SJCRH30 (cell line): ENCODE measurements at regions not wholly inside any gene's neighbourhood (a gene's known extent, or its start where the extent isn't known, plus 50 kb on each side); places are given as distances from the start of the nearest gene placed in this dataset.

Source experiments
- DNase-seq, 2 experiments: peaks; one replicate each; pipeline ENCODE4 v3.0.0-alpha.2; 2015 to 2020
- H3K27ac ChIP-seq: fragments of 250-450 bp; sonication (Bioruptor Pico); 2 replicates; pipeline ENCODE4 v1.5.1; 2020; ENCODE audit warnings: mild to moderate bottlenecking, moderate library complexity
- H3K27me3 ChIP-seq: fragments of 250-450 bp; sonication (Bioruptor Pico); 2 replicates; pipeline ENCODE4 v1.5.1; 2020; ENCODE audit warnings: mild to moderate bottlenecking, moderate library complexity
- H3K36me3 ChIP-seq: fragments of 250-450 bp; sonication (Bioruptor Pico); 2 replicates; pipeline ENCODE4 v1.5.1; 2020; ENCODE audit warnings: mild to moderate bottlenecking, moderate library complexity
- H3K4me1 ChIP-seq: fragments of 250-450 bp; sonication (Bioruptor Pico); 2 replicates; pipeline ENCODE4 v1.5.1; 2020; ENCODE audit warnings: mild to moderate bottlenecking, moderate library complexity
- H3K4me3 ChIP-seq: fragments of 250-450 bp; sonication (Bioruptor Pico); 2 replicates; pipeline ENCODE4 v1.5.1; 2020; ENCODE audit warnings: mild to moderate bottlenecking, moderate library complexity
- H3K9me3 ChIP-seq: fragments of 250-450 bp; sonication (Bioruptor Pico); replicated peaks from 2 replicates; pipeline ENCODE4 v1.5.1; 2020; ENCODE audit warnings: mild to moderate bottlenecking, moderate library complexity

GRCh38 chr10:36119455-36119854 lies 477.4 kb upstream of the FZD8 start:
- no peak overlapping the region for H3K27ac ChIP-seq
- no peak overlapping the region for H3K4me3 ChIP-seq
- no peak for DNase-seq
- peaks cover 25% of the 10 kb centered on the region for H3K4me1 ChIP-seq
- no peaks in the 10 kb centered on the region for H3K9me3 ChIP-seq
- H3K27me3 ChIP-seq: no peaks in the 10 kb centered on the region
- H3K36me3 ChIP-seq: no peaks in the 10 kb centered on the region

GRCh38 chr10:36118314-36118713 lies 476.2 kb upstream of the FZD8 start:
- Histone ChIP-seq H3K4me3 (no peak overlapping the region), H3K9me3 (no peaks in the 10 kb centered on the region), H3K4me1 (peaks cover 25% of the 10 kb centered on the region), H3K27ac (no peak overlapping the region), H3K36me3 (no peaks in the 10 kb centered on the region), H3K27me3 (no peaks in the 10 kb centered on the region)
- DNase-seq: no peak

GRCh38 chr10:36117890-36118289 lies 475.8 kb upstream of the FZD8 start:
- Histone ChIP-seq H3K4me3 (no peak overlapping the region), H3K27ac (no peak overlapping the region; the same call in 1 of the 2 replicates), H3K9me3 (no peaks in the 10 kb centered on the region), H3K36me3 (no peaks in the 10 kb centered on the region), H3K27me3 (no peaks in the 10 kb centered on the region), H3K4me1 (peaks cover 25% of the 10 kb centered on the region)
- no peak for DNase-seq

GRCh38 chr10:36117231-36117630 lies 475.1 kb upstream of the FZD8 start:
- no peaks in the 10 kb centered on the region for H3K36me3 ChIP-seq
- H3K27ac ChIP-seq: peak overlapping the region; percentile 67
- no peaks in the 10 kb centered on the region for H3K9me3 ChIP-seq
- DNase-seq: peak in 1 of 2 experiments; percentile 18
- peak overlapping the region; percentile 37; the same call in 1 of the 2 replicates for H3K4me3 ChIP-seq
- peaks cover 25% of the 10 kb centered on the region for H3K4me1 ChIP-seq
- no peaks in the 10 kb centered on the region for H3K27me3 ChIP-seq

DNA sequence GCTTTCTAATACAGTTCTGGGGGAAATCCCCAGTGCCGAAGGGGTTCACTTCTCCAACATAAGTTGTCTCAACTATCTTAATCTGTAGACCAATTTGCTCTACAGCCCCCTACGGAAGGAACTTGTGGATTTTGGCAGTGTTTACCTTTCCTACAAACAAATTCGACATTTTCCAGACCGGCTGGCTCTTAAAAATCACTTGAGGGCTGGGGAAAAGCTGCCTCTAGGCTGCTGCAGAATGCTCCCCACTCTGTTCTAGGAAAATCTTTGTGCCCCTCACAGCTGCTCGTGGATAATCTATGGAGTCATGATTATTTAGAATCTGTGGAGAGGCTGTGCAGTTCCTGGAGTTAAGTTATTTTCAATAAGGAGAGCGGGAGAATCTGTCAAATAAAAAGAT lies 474.6 kb upstream of the FZD8 start:
- Histone ChIP-seq H3K4me1 (peaks cover 25% of the 10 kb centered on the region), H3K9me3 (no peaks in the 10 kb centered on the region), H3K27ac (peak overlapping the region; percentile 67), H3K4me3 (peak overlapping the region; percentile 37), H3K27me3 (no peaks in the 10 kb centered on the region), H3K36me3 (no peaks in the 10 kb centered on the region)
- DNase-seq: peak; percentile 33 to 63

DNA sequence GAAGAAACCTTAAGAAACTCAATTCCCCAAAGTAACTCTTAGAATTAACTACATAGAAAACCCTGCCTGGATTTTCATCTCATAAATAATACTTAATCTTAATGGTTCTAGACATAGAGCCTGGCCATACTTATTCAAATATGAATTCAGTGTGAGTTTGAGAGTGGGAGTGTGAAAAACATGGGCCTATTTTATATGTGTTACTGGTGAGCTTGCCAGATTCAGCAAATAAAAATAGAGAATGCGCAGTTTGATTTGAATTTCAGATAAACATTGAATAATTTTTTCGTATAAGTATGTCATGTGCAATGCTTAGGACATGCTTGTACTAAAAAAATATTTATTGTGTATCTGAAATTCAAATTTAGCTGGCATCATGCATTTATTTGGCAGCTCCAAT lies 473.9 kb upstream of the FZD8 start:
- H3K27ac ChIP-seq: peak overlapping the region; percentile 67; the same call in 1 of the 2 replicates
- no peaks in the 10 kb centered on the region for H3K27me3 ChIP-seq
- peaks cover 25% of the 10 kb centered on the region for H3K4me1 ChIP-seq
- H3K9me3 ChIP-seq: no peaks in the 10 kb centered on the region
- no peaks in the 10 kb centered on the region for H3K36me3 ChIP-seq
- no peak for DNase-seq
- no peak overlapping the region for H3K4me3 ChIP-seq

- Histone ChIP-seq H3K4me3 (no peak overlapping the region), H3K9me3 (no peaks in the 10 kb centered on the region), H3K27me3 (no peaks in the 10 kb centered on the region), H3K27ac (no peak overlapping the region; the same call in 1 of the 2 replicates), H3K36me3 (no peaks in the 10 kb centered on the region), H3K4me1 (peaks cover 25% of the 10 kb centered on the region)
- no peak for DNase-seq
Observed at GRCh38 chr10:36115364-36115763, 473.3 kb upstream of the FZD8 start.

GRCh38 chr10:36114913-36115312 lies 472.8 kb upstream of the FZD8 start:
- Histone ChIP-seq H3K36me3 (no peaks in the 10 kb centered on the region), H3K27ac (no peak overlapping the region), H3K4me1 (peaks cover 25% of the 10 kb centered on the region), H3K9me3 (no peaks in the 10 kb centered on the region), H3K27me3 (no peaks in the 10 kb centered on the region), H3K4me3 (no peak overlapping the region)
- DNase-seq: peak in 1 of 2 experiments; percentile 5

GRCh38 chr10:36114141-36114540 lies 472.0 kb upstream of the FZD8 start:
- Histone ChIP-seq H3K36me3 (no peaks in the 10 kb centered on the region), H3K27me3 (no peaks in the 10 kb centered on the region), H3K9me3 (no peaks in the 10 kb centered on the region), H3K27ac (no peak overlapping the region), H3K4me1 (peaks cover 25% of the 10 kb centered on the region), H3K4me3 (no peak overlapping the region)
- no peak for DNase-seq

DNA sequence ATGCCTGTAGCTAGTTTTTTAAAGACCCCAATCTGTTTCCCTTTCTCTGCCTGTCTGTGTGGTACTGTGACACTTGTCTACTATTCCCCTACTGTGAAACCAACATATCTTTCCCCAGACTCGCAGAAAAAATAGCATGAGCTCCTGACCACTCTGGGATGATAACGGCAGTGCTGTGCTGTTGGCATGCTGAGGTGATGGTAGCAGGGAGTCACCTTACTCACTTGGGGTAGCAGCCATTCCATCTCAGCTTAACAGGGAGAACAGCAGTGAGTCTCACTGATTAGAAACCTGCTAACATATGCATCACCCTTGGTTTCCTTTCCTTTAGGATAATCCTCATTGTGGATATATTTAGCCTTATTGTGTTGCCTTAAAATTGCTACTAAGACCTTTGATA lies 469.6 kb upstream of the FZD8 start:
- no peaks in the 10 kb centered on the region for H3K9me3 ChIP-seq
- no peak for DNase-seq
- H3K27ac ChIP-seq: no peak overlapping the region

GRCh38 chr10:36110097-36110496 lies 468.0 kb upstream of the FZD8 start:
- Histone ChIP-seq H3K27me3 (no peaks in the 10 kb centered on the region), H3K27ac (no peak overlapping the region), H3K9me3 (no peaks in the 10 kb centered on the region), H3K4me1 (peaks cover under 1% of the 10 kb centered on the region; the same call in 1 of the 2 replicates), H3K4me3 (no peak overlapping the region), H3K36me3 (no peaks in the 10 kb centered on the region)
- no peak for DNase-seq

More for the DNA sequence above, 469.6 kb upstream of the FZD8 start:
- H3K27me3 ChIP-seq: no peaks in the 10 kb centered on the region
- H3K4me1 ChIP-seq: peaks cover 16% of the 10 kb centered on the region
- H3K4me3 ChIP-seq: no peak overlapping the region
- H3K36me3 ChIP-seq: no peaks in the 10 kb centered on the region

DNA sequence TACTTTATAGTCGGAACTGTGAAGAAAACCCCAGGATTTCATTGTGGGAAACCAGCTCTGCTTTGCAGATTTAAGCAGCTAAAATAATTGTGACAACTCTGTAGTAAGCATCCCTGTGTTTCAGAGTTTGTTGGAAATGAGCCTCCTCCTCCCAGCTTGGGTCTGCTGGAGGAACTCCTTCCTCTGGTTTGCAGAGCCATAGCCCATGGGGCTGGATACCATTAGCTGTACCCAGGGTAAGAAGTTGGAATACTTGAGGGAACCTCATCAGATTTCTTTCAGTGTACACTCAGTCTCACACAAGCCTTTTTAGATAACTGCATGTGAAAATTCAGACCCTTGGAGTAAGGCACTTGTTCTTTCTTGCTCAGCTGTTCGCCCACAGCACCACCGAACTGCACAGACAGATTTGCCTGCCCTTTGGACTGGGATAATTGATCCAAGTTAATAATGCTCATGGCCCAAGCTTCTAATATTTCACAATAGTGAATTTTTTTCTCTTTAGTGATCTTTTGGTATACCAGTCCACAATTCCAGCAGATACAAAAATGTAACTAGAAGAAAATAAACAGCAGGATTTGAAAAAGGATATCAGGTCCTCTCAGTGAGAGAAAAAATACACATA lies 467.4 kb upstream of the FZD8 start:
- H3K9me3 ChIP-seq: no peaks in the 10 kb centered on the region

GRCh38 chr10:36097696-36098095 lies 455.6 kb upstream of the FZD8 start:
- Histone ChIP-seq H3K4me1 (no peaks in the 10 kb centered on the region), H3K27ac (no peak overlapping the region), H3K36me3 (no peaks in the 10 kb centered on the region), H3K4me3 (no peak overlapping the region), H3K9me3 (0 out of 2 replicates have a peak, but pooled peaks cover 2% of the 10 kb centered on the region), H3K27me3 (no peaks in the 10 kb centered on the region)
- DNase-seq: no peak

More for the DNA sequence above, 467.4 kb upstream of the FZD8 start:
- H3K36me3 ChIP-seq: no peaks in the 10 kb centered on the region
- no peak overlapping the region for H3K27ac ChIP-seq
- H3K4me3 ChIP-seq: no peak overlapping the region
- no peak for DNase-seq
- H3K27me3 ChIP-seq: no peaks in the 10 kb centered on the region
- no peaks in the 10 kb centered on the region; the same call in 1 of the 2 replicates for H3K4me1 ChIP-seq

GRCh38 chr10:36096576-36096975 lies 454.5 kb upstream of the FZD8 start:
- Histone ChIP-seq H3K4me3 (no peak overlapping the region), H3K27me3 (no peaks in the 10 kb centered on the region), H3K4me1 (no peaks in the 10 kb centered on the region), H3K27ac (no peak overlapping the region), H3K36me3 (no peaks in the 10 kb centered on the region), H3K9me3 (0 out of 2 replicates have a peak, but pooled peaks cover 2% of the 10 kb centered on the region)
- DNase-seq: no peak

- DNase-seq: no peak
- Histone ChIP-seq H3K4me3 (no peak overlapping the region), H3K9me3 (no peaks in the 10 kb centered on the region), H3K27ac (no peak overlapping the region), H3K27me3 (no peaks in the 10 kb centered on the region), H3K36me3 (no peaks in the 10 kb centered on the region), H3K4me1 (no peaks in the 10 kb centered on the region)
Observed at GRCh38 chr10:36094096-36094495, 452.0 kb upstream of the FZD8 start.

- H3K4me3 ChIP-seq: no peak overlapping the region
- H3K27ac ChIP-seq: no peak overlapping the region
- DNase-seq: no peak
- no peaks in the 10 kb centered on the region for H3K9me3 ChIP-seq
- H3K4me1 ChIP-seq: no peaks in the 10 kb centered on the region
- H3K36me3 ChIP-seq: no peaks in the 10 kb centered on the region
- H3K27me3 ChIP-seq: no peaks in the 10 kb centered on the region
Observed at GRCh38 chr10:36092116-36092515, 450.0 kb upstream of the FZD8 start.
